Adrenal gland (tissue), 5 donors: ENCODE measurements at regions not wholly inside any gene's neighbourhood (a gene's known extent, or its start where the extent isn't known, plus 50 kb on each side); places are given as distances from the start of the nearest gene placed in this dataset.
A peak's percentile ranks its signal among the peaks of the same experiment; 100 is the strongest.

ENCODE experiments used
- CTCF ChIP-seq, 6 experiments: fragments of 450-650 bp in 4 of 6; fragments of 200-600 bp in 2 of 6; sonication (generic) in 1 of 6; IDR thresholded peaks; 1 replicate in 5 of 6; 2 replicates in 1 of 6; pipeline versions ENCODE4 v1.5.1 to v1.8.0; 2016 to 2021; ENCODE audit warnings: antibody characterized with exemption in 6 of 6, mild to moderate bottlenecking in 2 of 6, moderate library complexity in 1 of 6
- POLR2A ChIP-seq, 2 donors: fragments of 450-650 bp; IDR thresholded peaks; one replicate each; pipeline ENCODE4 v1.6.1; 2017; ENCODE audit warnings: antibody characterized with exemption in 2 of 2, mild to moderate bottlenecking in 2 of 2, moderate library complexity in 1 of 2
- donor health status: DM: no; HTN: no; CAD: no.

- no peak for TF ChIP-seq CTCF (IDR thresholded peaks at IDR 0.05)
- TF ChIP-seq POLR2A (IDR thresholded peaks at IDR 0.05) = peak in 1 of 2 donors; percentile 53
Observed at GRCh38 chr12:124506145-124506831, 61.1 kb downstream of the NCOR2 start.
